ENCODE measurements at regions not wholly inside any gene's neighbourhood (a gene's known extent, or its start where the extent isn't known, plus 50 kb on each side); places are given as distances from the start of the nearest gene placed in this dataset.
A peak's percentile ranks its signal among the peaks of the same experiment; 100 is the strongest.
"Not testable (repeated sequence)": the region's sequence is repeated elsewhere in the genome, so short reads cannot be mapped to it uniquely, and the experiment has no call there.

GRCh38 chr11:122193881-122194480 lies 78.0 kb upstream of the BLID start:
- not testable (repeated sequence) for FAIRE-seq

- FAIRE-seq = no peak
Observed at GRCh38 chr11:122193457-122193856, 77.4 kb upstream of the BLID start.

- no peak for FAIRE-seq
Observed at GRCh38 chr11:122192634-122193255, 76.7 kb upstream of the BLID start.

GRCh38 chr11:122190768-122191167 lies 74.8 kb upstream of the BLID start:
- FAIRE-seq = peak; percentile 93

GRCh38 chr11:122189229-122189628 lies 73.2 kb upstream of the BLID start:
- FAIRE-seq = peak; percentile 90

- FAIRE-seq = no peak
Observed at GRCh38 chr11:122187373-122188165, 71.6 kb upstream of the BLID start.

- FAIRE-seq = peak; percentile 97
Observed at GRCh38 chr11:122186439-122187080, 70.5 kb upstream of the BLID start.

- peak; percentile 99 for FAIRE-seq
Observed at GRCh38 chr11:122183933-122184332, 67.9 kb upstream of the BLID start.

GRCh38 chr11:122181893-122182292 lies 65.9 kb upstream of the BLID start:
- FAIRE-seq = peak; percentile 21

GRCh38 chr11:122181372-122181771 lies 65.4 kb upstream of the BLID start:
- peak; percentile 83 for FAIRE-seq

- peak; percentile 97 for FAIRE-seq
Observed at GRCh38 chr11:122179961-122180834, 64.2 kb upstream of the BLID start.

GRCh38 chr11:122178795-122179194 lies 62.8 kb upstream of the BLID start:
- no peak for FAIRE-seq

- FAIRE-seq = peak; percentile 95
Observed at GRCh38 chr11:122177238-122177637, 61.2 kb upstream of the BLID start.

- FAIRE-seq = no peak
Observed at GRCh38 chr11:122176651-122177050, 60.6 kb upstream of the BLID start.

GRCh38 chr11:122175306-122175705 lies 59.3 kb upstream of the BLID start:
- no peak for FAIRE-seq

- no peak for FAIRE-seq
Observed at GRCh38 chr11:122173587-122173986, 57.6 kb upstream of the BLID start.

- no peak for FAIRE-seq
Observed at GRCh38 chr11:122173074-122173450, 57.0 kb upstream of the BLID start.

GRCh38 chr11:122172352-122173073 lies 56.5 kb upstream of the BLID start:
- FAIRE-seq = peak; percentile 98

- no peak for FAIRE-seq
Observed at GRCh38 chr11:122170815-122171475, 54.9 kb upstream of the BLID start.

- FAIRE-seq = no peak
Observed at GRCh38 chr11:122168218-122168617, 52.2 kb upstream of the BLID start.

- FAIRE-seq = no peak
Observed at GRCh38 chr11:122167100-122167499, 51.1 kb upstream of the BLID start.
